Heart left ventricle (tissue), 13 donors: ENCODE measurements at regions not wholly inside any gene's neighbourhood (a gene's known extent, or its start where the extent isn't known, plus 50 kb on each side); places are given as distances from the start of the nearest gene placed in this dataset.
"Not testable (repeated sequence)": the region's sequence is repeated elsewhere in the genome, so short reads cannot be mapped to it uniquely, and the experiment has no call there.

Experiments used
- CTCF ChIP-seq, 12 donors: fragments of 200-600 bp; sonication (generic) in 4 of 12; IDR thresholded peaks; one replicate each; pipeline versions ENCODE4 v1.5.0 to v1.8.0; 2018 to 2022; ENCODE audit warnings: antibody characterized with exemption in 12 of 12, mild to moderate bottlenecking in 5 of 12
- POLR2A ChIP-seq, 2 donors: fragments of 450-650 bp; IDR thresholded peaks; one replicate each; pipeline ENCODE4 v1.6.1; 2017; ENCODE audit warnings: antibody characterized with exemption in 2 of 2, mild to moderate bottlenecking in 2 of 2, moderate library complexity in 2 of 2
- donor health status: ischemic (EF 13 %, LVEDD 7.1; RV severe dilation, severe dysfunction).
- donor health status: DM: no; HTN: yes; CAD: no.
- donor health status: DM: no; HTN: no; CAD: no.
- donor health status: ischemic (EF 25% LVEDD 6.9; RV normal size, moderate dysfunction).
- donor health status: ischemic (EF 25% LVEDD 5.7; RV mildly dilated, moderate dysfunction).
- donor health status: ischemic (EF 35%, LVEDD 5.7; RV mildly dilated, moderate dysfunction).
- donor health status: nonischemic (EF 11% LVEDD 7.7; RV severe dilation, severe dysfunction).
- donor health status: DM: yes; HTN: yes; CAD: no.
- donor health status: PGD.
- donor health status: ischemic (EF 29% LVEDD 5.4; RV normal size, mild dysfunction).
- donor health status: nonischemic (EF 23%, LVEDD 6.1; RV moderate dilation, normal function).

GRCh38 chr2:87511195-87511778 is 236.6 kb upstream of the PLGLB2 start:
- not testable (repeated sequence) for TF ChIP-seq CTCF, POLR2A (IDR thresholded peaks at IDR 0.05)
